Keratinocyte (primary cell): ENCODE measurements at regions not wholly inside any gene's neighbourhood (a gene's known extent, or its start where the extent isn't known, plus 50 kb on each side); places are given as distances from the start of the nearest gene placed in this dataset.

Source experiments
- DNase-seq: peaks from one replicate; pipeline ENCODE4 v3.0.0-alpha.2; 2011; ENCODE audit warnings: low read depth, missing footprints, low spot score
- FAIRE-seq: peaks from 2 replicates; lab custom pipeline; 2011; peaks lifted over from hg19 to GRCh38; lab: Jason Lieb, UNC
- H2AFZ ChIP-seq: 2 replicates; pipeline ENCODE4 v1.6.0; 2012; ENCODE audit warnings: low read length, control low read depth, inconsistent platforms; ENCODE audit not compliant: control insufficient read depth
- H3K27ac ChIP-seq: 2 replicates; pipeline ENCODE4 v1.5.1; 2011; ENCODE audit warnings: low read length; ENCODE audit not compliant: control insufficient read depth, insufficient read depth
- H3K27me3 ChIP-seq: 3 replicates; pipeline ENCODE4 v1.6.0; 2011; ENCODE audit warnings: low read length; ENCODE audit not compliant: control insufficient read depth, insufficient read depth; ENCODE audit errors: extremely low read depth
- H3K36me3 ChIP-seq, 2 experiments: 2 replicates in 1 of 2; 3 replicates in 1 of 2; pipeline ENCODE4 v1.5.1; 2011; ENCODE audit warnings: low read length in 2 of 2, mild to moderate bottlenecking in 1 of 2; ENCODE audit not compliant: control insufficient read depth in 2 of 2, insufficient read depth in 2 of 2; ENCODE audit errors: extremely low read depth in 1 of 2
- H3K4me1 ChIP-seq: 3 replicates; pipeline ENCODE4 v1.5.1; 2011; ENCODE audit warnings: low read length; ENCODE audit not compliant: control insufficient read depth, insufficient read depth; ENCODE audit errors: extremely low read depth
- H3K4me2 ChIP-seq: 3 replicates; pipeline ENCODE4 v1.6.0; 2011; ENCODE audit warnings: low read depth, low read length; ENCODE audit not compliant: control insufficient read depth, insufficient read depth; ENCODE audit errors: extremely low read depth
- H3K4me3 ChIP-seq, 3 experiments: fragments of 200-600 bp in 1 of 3; sonication (generic) in 1 of 3; 2 replicates in 2 of 3; 3 replicates in 1 of 3; pipeline ENCODE4 v1.5.1; 2011 to 2016; ENCODE audit warnings: low read length in 3 of 3, mild to moderate bottlenecking in 3 of 3, control low read depth in 2 of 3, inconsistent platforms in 1 of 3, low read depth in 1 of 3, mixed read lengths in 1 of 3, mixed run types in 1 of 3, moderate library complexity in 1 of 3; ENCODE audit not compliant: control insufficient read depth in 2 of 3, insufficient read depth in 2 of 3; ENCODE audit errors: extremely low read depth in 1 of 3
- H3K79me2 ChIP-seq: 2 replicates; pipeline ENCODE4 v1.6.0; 2012; ENCODE audit warnings: low read length; ENCODE audit not compliant: control insufficient read depth, insufficient read depth
- H3K9ac ChIP-seq: 3 replicates; pipeline ENCODE4 v1.6.0; 2011; ENCODE audit warnings: low read length; ENCODE audit not compliant: control insufficient read depth, insufficient read depth; ENCODE audit errors: extremely low read depth
- H3K9me1 ChIP-seq: 3 replicates; pipeline ENCODE4 v1.6.0; 2011; ENCODE audit warnings: low read length; ENCODE audit not compliant: control insufficient read depth, insufficient read depth; ENCODE audit errors: extremely low read depth
- H3K9me3 ChIP-seq: 2 replicates; pipeline ENCODE4 v1.5.1; 2012; ENCODE audit warnings: low read depth, low read length; ENCODE audit not compliant: control insufficient read depth
- H4K20me1 ChIP-seq: 3 replicates; pipeline ENCODE4 v1.6.0; 2011; ENCODE audit warnings: low read length; ENCODE audit not compliant: control insufficient read depth, insufficient read depth; ENCODE audit errors: extremely low read depth
- CTCF ChIP-seq, 3 experiments: IDR thresholded peaks in 1 of 3; conservative IDR thresholded peaks in 1 of 3; optimal IDR thresholded peaks in 1 of 3; 2 replicates in 2 of 3; 3 replicates in 1 of 3; pipeline versions ENCODE3 to v1.5.1; 2011; ENCODE audit warnings: low read length in 3 of 3, mild to moderate bottlenecking in 3 of 3, moderate library complexity in 2 of 3, control low read depth in 1 of 3, inconsistent platforms in 1 of 3; ENCODE audit not compliant: insufficient read depth in 2 of 3; ENCODE audit errors: extremely low read depth in 1 of 3
- EZH2 ChIP-seq: IDR thresholded peaks from one replicate; pipeline ENCODE4 v1.6.1; 2012; ENCODE audit warnings: inconsistent platforms, mild to moderate bottlenecking, low read length, moderate library complexity
- dilution Hi-C: fragments of 300-500 bp; cut with MboI; formaldehyde crosslinking; loops from one replicate; pipeline ENCODE4 v1.7.0; 2020; ENCODE audit warnings: low sequenced_read_pairs; ENCODE audit not compliant: extremely low pct_ligation_motif_present

GRCh38 chr2:19764998-19765397 is 136.8 kb downstream of the TTC32 start:
- Histone ChIP-seq H4K20me1 (no peaks in the 10 kb centered on the region), H3K4me3 (no peak overlapping the region), H3K9ac (no peak overlapping the region), H3K27me3 (peaks cover 5% of the 10 kb centered on the region), H3K4me1 (no peaks in the 10 kb centered on the region), H2AFZ (no peak overlapping the region), H3K36me3 (no peaks in the 10 kb centered on the region), H3K9me3 (no peaks in the 10 kb centered on the region), H3K27ac (no peak overlapping the region), H3K4me2 (no peak overlapping the region), H3K79me2 (no peaks in the 10 kb centered on the region), H3K9me1 (no peaks in the 10 kb centered on the region)
- FAIRE-seq (no peak), DNase-seq (no peak)
- dilution Hi-C loops, result no loop called here
- TF ChIP-seq CTCF (optimal IDR thresholded peaks at IDR 0.05 in 1 of 3, IDR thresholded peaks at IDR 0.05 in 1 of 3, conservative IDR thresholded peaks at IDR 0.05 in 1 of 3; ENCODE audit: extremely low read depth in 1 of 3, insufficient read depth in 2 of 3, low read length in 3 of 3) (no peak), EZH2 (no peak)

GRCh38 chr2:19763731-19764130 is 138.1 kb downstream of the TTC32 start:
- dilution Hi-C loops, result no loop called here
- Histone ChIP-seq H4K20me1 (no peaks in the 10 kb centered on the region), H3K36me3 (no peaks in the 10 kb centered on the region), H3K4me2 (no peak overlapping the region), H3K4me1 (no peaks in the 10 kb centered on the region), H3K9ac (no peak overlapping the region), H3K4me3 (no peak overlapping the region), H3K9me1 (no peaks in the 10 kb centered on the region), H3K27me3 (peaks cover 5% of the 10 kb centered on the region), H3K79me2 (no peaks in the 10 kb centered on the region), H3K9me3 (no peaks in the 10 kb centered on the region), H2AFZ (no peak overlapping the region), H3K27ac (no peak overlapping the region)
- TF ChIP-seq CTCF (optimal IDR thresholded peaks at IDR 0.05 in 1 of 3, IDR thresholded peaks at IDR 0.05 in 1 of 3, conservative IDR thresholded peaks at IDR 0.05 in 1 of 3; ENCODE audit: extremely low read depth in 1 of 3, insufficient read depth in 2 of 3, low read length in 3 of 3) (no peak), EZH2 (no peak)
- FAIRE-seq (no peak), DNase-seq (no peak)
